ENCODE measurements at regions not wholly inside any gene's neighbourhood (a gene's known extent, or its start where the extent isn't known, plus 50 kb on each side); places are given as distances from the start of the nearest gene placed in this dataset.

- RAD21 ChIA-PET (ENCODE audit: low non-redundant PET in 1 of 2, low total read pairs in 2 of 2, uncharacterized antibody in 2 of 2, unreplicated experiment in 2 of 2) = no interaction called here
- BruUV-seq (replicated peaks) = no TSS peak
These were observed 54.3 kb downstream of the HAND2 start for GRCh38 chr4:173475751-173476150.

More at GRCh38 chr4:173475751-173476150, 54.3 kb downstream of the HAND2 start:
- Histone ChIP-seq H3K4me3 (replicated peaks in 1 of 2; ENCODE audit: low read depth in 1 of 2, low read length in 2 of 2) (no peak overlapping the region), H3K9me3 (ENCODE audit: control insufficient read depth in 1 of 2, insufficient read depth in 1 of 2, low read depth in 1 of 2, low read length in 2 of 2) (no peaks in the 10 kb centered on the region), H2AFZ (ENCODE audit: low read depth, low read length, poor library complexity, severe bottlenecking) (no peak overlapping the region), H3K27me3 (ENCODE audit: insufficient read depth, low read length) (no peaks in the 10 kb centered on the region), H3K27ac (ENCODE audit: low read depth, low read length) (no peak overlapping the region), H4K20me1 (ENCODE audit: insufficient read depth) (no peaks in the 10 kb centered on the region), H3K4me2 (ENCODE audit: low read length) (no peak overlapping the region), H3K79me2 (ENCODE audit: insufficient read depth, low read length) (no peaks in the 10 kb centered on the region), H3K9ac (ENCODE audit: low read length) (no peak overlapping the region), H3K4me1 (ENCODE audit: control insufficient read depth in 1 of 2, insufficient read depth in 2 of 2, low read length in 2 of 2) (no peaks in the 10 kb centered on the region), H3K36me3 (ENCODE audit: control insufficient read depth in 1 of 2, insufficient read depth in 2 of 2, low read length in 2 of 2) (no peaks in the 10 kb centered on the region), H3K9me2 (ENCODE audit: insufficient read depth) (no peaks in the 10 kb centered on the region)
- POLR2A ChIA-PET = no interaction called here
- intact Hi-C loops (cut with micrococcal nuclease) = no loop called here
- DNase-seq (ENCODE audit: low read depth, low spot score) (no peak), ATAC-seq (no peak)
- TF ChIP-seq POLR2A (IDR thresholded peaks at IDR 0.05; ENCODE audit: borderline replicate concordance, extremely low read depth, insufficient read depth, insufficient read length) = no peak
- no peak for TF ChIP-seq ATF3 (IDR thresholded peaks at IDR 0.05)
- no peak for TF ChIP-seq ZFX (IDR thresholded peaks at IDR 0.05)
- TF ChIP-seq ZNF274 (IDR thresholded peaks at IDR 0.05; ENCODE audit: low read depth, low read length) = no peak
- no peak for TF ChIP-seq MAX (IDR thresholded peaks at IDR 0.05)
- no peak for TF ChIP-seq EGR1 (IDR thresholded peaks at IDR 0.05; ENCODE audit: low read depth)
- no peak for TF ChIP-seq SP1 (IDR thresholded peaks at IDR 0.05; ENCODE audit: low read depth)
- no peak for TF ChIP-seq TCF7L2 (IDR thresholded peaks at IDR 0.05; ENCODE audit: borderline replicate concordance, extremely low read depth, insufficient read depth, insufficient read length)
- no peak for TF ChIP-seq REST (IDR thresholded peaks at IDR 0.05; ENCODE audit: low read depth)
- TF ChIP-seq CTCF (IDR thresholded peaks at IDR 0.05 in 2 of 3, conservative IDR thresholded peaks at IDR 0.05 in 1 of 3; ENCODE audit: borderline replicate concordance in 1 of 3, insufficient read depth in 1 of 3, low read depth in 2 of 3, low read length in 2 of 3) = no peak
- TF ChIP-seq CEBPB (IDR thresholded peaks at IDR 0.05; ENCODE audit: low read depth) = no peak
- TF ChIP-seq SIN3A (IDR thresholded peaks at IDR 0.05; ENCODE audit: low read depth) = no peak
- no peak for TF ChIP-seq JUND (IDR thresholded peaks at IDR 0.05)
- no peak for TF ChIP-seq RAD21 (IDR thresholded peaks at IDR 0.05; ENCODE audit: low read depth)
- no peak for TF ChIP-seq ELF1 (IDR thresholded peaks at IDR 0.05; ENCODE audit: borderline replicate concordance, low read depth)
- TF ChIP-seq POLR2AphosphoS5 (IDR thresholded peaks at IDR 0.05; ENCODE audit: low read depth, low read length) = no peak
- no peak for TF ChIP-seq SRF (IDR thresholded peaks at IDR 0.05; ENCODE audit: low read depth)
- TF ChIP-seq CBX3 (IDR thresholded peaks at IDR 0.05; ENCODE audit: low read depth) = no peak
- TF ChIP-seq EZH2phosphoT487 (IDR thresholded peaks at IDR 0.05; ENCODE audit: borderline replicate concordance) = no peak
- no peak for TF ChIP-seq YY1 (IDR thresholded peaks at IDR 0.05; ENCODE audit: extremely low read depth, insufficient replicate concordance, low read depth, low read length)
- CTCF ChIA-PET = no interaction called here

All from HCT116 (cell line).